ENCODE measurements at regions not wholly inside any gene's neighbourhood (a gene's known extent, or its start where the extent isn't known, plus 50 kb on each side); places are given as distances from the start of the nearest gene placed in this dataset.
"Not testable (repeated sequence)": the region's sequence is repeated elsewhere in the genome, so short reads cannot be mapped to it uniquely, and the experiment has no call there.

DNA sequence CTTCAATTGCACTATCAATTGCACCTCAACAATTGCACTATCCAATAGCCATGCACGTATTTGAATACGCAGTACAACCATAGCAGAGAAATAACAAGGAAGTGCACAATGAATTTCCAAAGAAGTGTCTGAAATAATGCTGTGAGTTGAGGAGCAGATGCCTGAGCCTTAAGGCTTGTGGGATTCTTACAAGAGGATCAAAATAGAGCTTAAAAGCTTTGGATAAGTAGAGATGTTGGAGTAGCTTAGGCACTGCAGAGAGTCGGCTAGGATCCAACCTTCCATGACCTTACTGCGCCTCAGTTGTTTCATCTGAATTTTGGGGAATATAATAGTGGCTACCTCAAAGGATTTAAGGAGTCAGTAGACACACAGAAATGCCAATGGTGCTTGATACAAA, 196.1 kb upstream of the FLRT2 start:
- DNase-seq, result no peak

DNA sequence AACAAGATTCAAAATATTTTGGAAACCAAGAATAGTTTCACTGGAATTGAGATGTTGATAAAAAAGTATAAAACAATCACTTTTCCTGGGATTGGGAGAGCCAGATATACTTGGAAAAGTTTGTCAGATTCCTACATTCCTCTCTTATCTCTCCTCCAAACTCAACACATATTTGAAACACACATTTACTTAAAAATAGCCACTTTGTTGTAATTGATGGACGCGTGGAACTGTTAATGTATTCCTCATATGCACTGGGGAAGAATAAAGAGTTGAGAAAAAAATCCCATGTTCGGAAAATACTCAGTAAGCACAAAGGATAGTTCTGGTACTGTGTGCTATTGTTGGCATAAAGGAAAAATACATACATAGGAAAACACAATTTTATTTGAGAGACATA, 195.6 kb upstream of the FLRT2 start:
- no peak for DNase-seq

- no peak for DNase-seq
These were observed 193.7 kb upstream of the FLRT2 start for GRCh38 chr14:85336257-85336656.

DNA sequence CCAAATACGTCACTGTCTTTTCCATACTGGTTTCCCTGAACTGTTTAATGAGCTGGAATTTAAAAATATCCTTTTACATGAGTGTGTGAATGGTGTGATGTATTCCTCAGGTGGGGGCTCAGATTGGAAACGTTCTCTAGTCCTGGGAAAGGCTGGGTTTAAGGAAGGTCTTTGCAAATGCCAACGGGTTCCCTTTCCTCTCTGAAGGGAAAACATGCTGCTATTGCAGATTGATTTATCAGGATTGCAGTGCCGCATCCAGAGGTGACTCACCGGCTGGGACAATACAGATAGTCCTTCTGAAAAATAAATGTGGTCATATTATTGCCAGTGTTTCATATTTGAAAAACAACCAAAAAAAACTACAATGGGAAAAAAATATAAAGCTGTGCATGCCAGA, 193.1 kb upstream of the FLRT2 start:
- DNase-seq, result no peak

- no peak for DNase-seq
These were observed 191.0 kb upstream of the FLRT2 start for GRCh38 chr14:85338895-85339294.

GRCh38 chr14:85342858-85343607, 186.9 kb upstream of the FLRT2 start:
- no peak for DNase-seq

- DNase-seq, result no peak
These were observed 185.8 kb upstream of the FLRT2 start for GRCh38 chr14:85344171-85344570.

GRCh38 chr14:85344847-85345570, 184.9 kb upstream of the FLRT2 start:
- DNase-seq, result no peak

DNA sequence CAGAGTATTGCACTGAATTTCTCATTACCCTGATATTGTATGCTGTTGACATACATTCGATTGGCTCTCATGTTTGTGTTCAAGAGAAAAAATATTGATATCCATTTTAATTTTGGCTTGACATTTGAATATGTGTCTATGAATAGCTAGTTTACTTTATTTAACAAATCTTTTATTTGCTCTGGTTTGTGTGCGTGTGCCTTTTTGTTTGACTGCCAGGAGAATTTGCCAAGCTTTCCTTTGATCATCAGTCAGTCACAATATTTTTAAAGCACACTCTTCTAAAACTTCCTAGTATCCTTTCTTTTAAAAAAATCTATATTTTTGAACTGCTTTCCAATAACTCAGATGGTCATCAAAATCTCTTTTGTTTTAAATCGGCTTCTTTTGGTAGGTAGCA, 179.3 kb upstream of the FLRT2 start:
- DNase-seq, result no peak

DNA sequence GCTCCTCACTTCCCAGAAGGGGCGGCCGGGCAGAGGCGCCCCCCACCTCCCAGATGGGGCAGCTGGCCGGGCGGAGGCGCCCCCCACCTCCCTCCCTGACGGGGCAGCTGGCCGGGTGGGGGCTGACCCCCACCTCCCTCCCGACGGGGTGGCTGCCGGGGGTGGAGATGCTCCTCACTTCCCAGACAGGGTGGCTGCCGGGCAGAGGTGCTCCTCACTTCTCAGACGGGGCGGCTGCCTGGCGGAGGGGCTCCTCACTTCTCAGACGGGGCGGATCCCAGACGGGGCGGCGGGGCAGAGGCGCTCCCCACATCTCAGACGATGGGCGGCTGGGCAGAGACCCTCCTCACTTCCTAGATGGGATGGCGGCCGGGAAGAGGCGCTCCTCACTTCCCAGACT, 177.4 kb upstream of the FLRT2 start:
- not testable (repeated sequence) for DNase-seq

DNA sequence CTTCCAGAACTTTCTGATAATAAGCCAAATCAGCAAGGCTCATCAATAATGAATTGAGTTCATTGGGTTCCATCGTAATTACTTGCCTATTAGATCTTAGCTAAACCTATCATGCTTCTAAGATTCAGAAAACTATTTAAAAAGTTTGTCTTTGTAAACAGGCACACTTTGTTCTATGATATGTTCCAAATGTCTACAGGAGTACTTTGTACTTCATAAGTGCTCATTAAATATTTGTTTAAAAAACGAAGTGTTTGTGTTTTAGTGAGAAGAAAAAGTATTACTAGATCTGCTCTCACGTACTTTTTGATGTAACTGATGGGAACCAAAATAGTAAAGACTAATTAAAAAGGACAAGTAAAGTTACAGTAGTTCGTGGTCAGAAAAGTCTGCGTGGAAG, 172.8 kb upstream of the FLRT2 start:
- DNase-seq, result no peak

- DNase-seq, result no peak
These were observed 171.7 kb upstream of the FLRT2 start for GRCh38 chr14:85358136-85358785.

DNA sequence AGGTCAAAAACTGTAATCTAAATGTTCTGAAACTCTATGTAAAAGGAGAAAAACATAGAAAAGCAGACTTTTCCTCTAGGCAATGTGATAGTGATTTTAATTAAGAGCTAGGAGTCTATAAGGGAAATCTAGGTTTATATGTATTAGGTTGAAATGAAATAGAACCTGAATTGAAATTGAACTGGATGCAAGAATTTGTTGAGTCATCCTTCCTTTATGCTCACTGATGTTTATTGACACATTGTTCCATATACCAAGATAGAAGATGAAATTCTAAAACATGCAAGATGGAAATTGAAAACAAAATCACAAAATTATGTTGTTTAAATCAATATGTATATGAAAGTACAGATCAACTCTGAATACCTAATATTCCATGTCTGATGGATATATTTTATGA, 170.4 kb upstream of the FLRT2 start:
- DNase-seq, result no peak

GRCh38 chr14:85363358-85363757, 166.6 kb upstream of the FLRT2 start:
- DNase-seq, result no peak

- DNase-seq, result no peak
These were observed 163.7 kb upstream of the FLRT2 start for GRCh38 chr14:85366226-85366625.

DNA sequence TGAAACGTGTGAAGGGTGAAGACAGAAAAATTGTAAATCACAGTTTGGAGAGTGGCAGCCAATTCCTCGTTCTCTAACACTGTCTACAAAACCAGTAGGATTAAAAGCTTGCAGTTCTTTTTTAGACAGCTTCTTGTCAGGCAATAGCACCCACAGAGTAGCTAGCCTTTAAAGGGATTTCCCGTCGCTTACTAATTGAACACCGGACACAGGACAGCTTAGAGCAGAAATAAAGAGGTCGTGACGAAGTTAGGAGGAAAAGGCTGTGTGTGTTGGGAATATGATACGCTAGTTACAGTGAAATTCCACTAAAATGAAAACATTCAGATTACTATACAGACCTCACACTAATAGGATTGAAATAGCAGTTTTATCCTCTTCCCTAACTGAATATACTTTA, 149.1 kb upstream of the FLRT2 start:
- no peak for DNase-seq

DNA sequence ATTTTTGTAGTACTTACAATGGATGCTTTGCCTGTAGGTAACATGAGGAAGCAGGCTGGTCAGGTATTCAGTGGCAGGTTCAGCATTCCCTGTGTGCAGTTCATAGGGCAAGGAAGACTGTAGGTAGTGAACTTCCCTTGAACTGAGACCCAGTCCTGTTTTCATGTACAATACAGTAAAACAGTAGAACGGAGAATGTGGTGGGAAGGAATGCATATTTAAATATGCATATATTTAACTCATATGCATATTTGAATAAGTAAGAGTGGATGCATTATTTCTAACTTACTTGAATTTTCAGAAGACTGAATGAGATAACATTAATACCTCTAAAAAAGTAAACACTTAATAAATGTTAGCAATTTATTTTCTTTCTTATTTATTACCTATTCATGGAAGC, 147.6 kb upstream of the FLRT2 start:
- no peak for DNase-seq

- no peak for DNase-seq
These were observed 142.8 kb upstream of the FLRT2 start for GRCh38 chr14:85387181-85387580.

- DNase-seq, result no peak
These were observed 139.7 kb upstream of the FLRT2 start for GRCh38 chr14:85390236-85390635.

- DNase-seq, result no peak
These were observed 138.5 kb upstream of the FLRT2 start for GRCh38 chr14:85391455-85391854.

GRCh38 chr14:85391892-85392291, 138.1 kb upstream of the FLRT2 start:
- DNase-seq, result no peak

DNA sequence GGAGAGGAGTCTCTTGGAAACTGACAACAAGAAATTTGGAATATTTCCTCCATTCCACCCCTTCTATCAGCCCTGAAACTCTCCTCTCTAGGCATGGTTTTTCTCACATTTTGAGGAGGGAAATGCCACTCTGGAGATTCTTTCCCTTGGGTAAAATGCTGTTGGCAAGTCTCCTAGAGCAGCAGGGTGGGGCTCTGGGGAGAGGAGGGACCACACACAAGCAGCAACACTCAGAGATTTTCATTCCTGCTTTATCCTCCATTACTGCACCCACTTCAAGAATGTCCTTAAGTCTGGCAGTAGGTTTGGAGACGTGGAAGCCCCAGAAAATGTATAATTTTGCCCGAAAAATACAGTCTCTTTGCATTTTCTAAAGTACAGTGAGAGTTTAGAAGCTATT, 130.8 kb upstream of the FLRT2 start:
- DNase-seq, result no peak

GRCh38 chr14:85400678-85401077, 129.3 kb upstream of the FLRT2 start:
- DNase-seq, result no peak

GRCh38 chr14:85401384-85401783, 128.6 kb upstream of the FLRT2 start:
- DNase-seq, result no peak

Measured in activated CD4-positive, alpha-beta T cell treated with anti-CD3 and anti-CD28 coated beads, Interleukin-2, amount 50 U/mL, for 4 hours (primary cell).